Renal cortex interstitium (tissue), 11 donors: ENCODE measurements at regions not wholly inside any gene's neighbourhood (a gene's known extent, or its start where the extent isn't known, plus 50 kb on each side); places are given as distances from the start of the nearest gene placed in this dataset.

Experiments
- DNase-seq, 11 donors: peaks; one replicate each; pipeline ENCODE4 v3.0.0-alpha.2; 2013; ENCODE audit warnings: low read depth in 9 of 11, low spot score in 4 of 11; ENCODE audit errors: extremely low read depth in 1 of 11

- no peak for DNase-seq
Observed at GRCh38 chr22:48025096-48025495, 1262.6 kb downstream of the TBC1D22A start.

- DNase-seq, result no peak
Observed at GRCh38 chr22:48021991-48022401, 1259.5 kb downstream of the TBC1D22A start.

- DNase-seq, result no peak
Observed at GRCh38 chr22:48018346-48018745, 1255.9 kb downstream of the TBC1D22A start.

GRCh38 chr22:48015701-48016100 lies 1253.3 kb downstream of the TBC1D22A start:
- peak in 2 of 11 donors; percentile 27 to 31 for DNase-seq

- DNase-seq, result no peak
Observed at GRCh38 chr22:48004936-48005335, 1242.5 kb downstream of the TBC1D22A start.

GRCh38 chr22:48004038-48004437 lies 1241.6 kb downstream of the TBC1D22A start:
- no peak for DNase-seq

- DNase-seq, result no peak
Observed at GRCh38 chr22:48001101-48001500, 1238.7 kb downstream of the TBC1D22A start.

GRCh38 chr22:47997612-47998011 lies 1235.2 kb downstream of the TBC1D22A start:
- no peak for DNase-seq

- no peak for DNase-seq
Observed at GRCh38 chr22:47997052-47997590, 1234.7 kb downstream of the TBC1D22A start.

GRCh38 chr22:47996446-47996857 lies 1234.0 kb downstream of the TBC1D22A start:
- no peak for DNase-seq

GRCh38 chr22:47995718-47996117 lies 1233.3 kb downstream of the TBC1D22A start:
- no peak for DNase-seq

GRCh38 chr22:47995264-47995627 lies 1232.8 kb downstream of the TBC1D22A start:
- no peak for DNase-seq

GRCh38 chr22:47994601-47995263 lies 1232.3 kb downstream of the TBC1D22A start:
- no peak for DNase-seq

GRCh38 chr22:47994045-47994444 lies 1231.6 kb downstream of the TBC1D22A start:
- DNase-seq, result no peak

GRCh38 chr22:47990481-47990880 lies 1228.0 kb downstream of the TBC1D22A start:
- no peak for DNase-seq

GRCh38 chr22:47987885-47988515 lies 1225.5 kb downstream of the TBC1D22A start:
- DNase-seq, result no peak

GRCh38 chr22:47976219-47976618 lies 1213.8 kb downstream of the TBC1D22A start:
- DNase-seq, result no peak

GRCh38 chr22:47967831-47968230 lies 1205.4 kb downstream of the TBC1D22A start:
- DNase-seq, result no peak

- no peak for DNase-seq
Observed at GRCh38 chr22:47966316-47966715, 1203.9 kb downstream of the TBC1D22A start.

- no peak for DNase-seq
Observed at GRCh38 chr22:47965896-47966295, 1203.4 kb downstream of the TBC1D22A start.

- DNase-seq, result no peak
Observed at GRCh38 chr22:47965066-47965465, 1202.6 kb downstream of the TBC1D22A start.
